ENCODE measurements at regions not wholly inside any gene's neighbourhood (a gene's known extent, or its start where the extent isn't known, plus 50 kb on each side); places are given as distances from the start of the nearest gene placed in this dataset.

GRCh38 chr12:83634726-83635267 lies 948.1 kb downstream of the TMTC2 start:
- TF ChIP-seq CTCF (IDR thresholded peaks at IDR 0.05; ENCODE audit: low read length) (no peak), EZH2 (IDR thresholded peaks at IDR 0.05; ENCODE audit: borderline replicate concordance, low read length) (no peak)
